Stomach (tissue), 8 donors: ENCODE measurements at regions not wholly inside any gene's neighbourhood (a gene's known extent, or its start where the extent isn't known, plus 50 kb on each side); places are given as distances from the start of the nearest gene placed in this dataset.

ENCODE experiments used
- DNase-seq, 2 donors: peaks; one replicate each; pipeline versions ENCODE4 v3.0.0 to v3.0.0-alpha.2; 2013 to 2019
- H3K27ac ChIP-seq, 5 donors: fragments of 200-600 bp in 4 of 5; sonication (generic) in 4 of 5; one replicate each; pipeline ENCODE4 v1.5.1; 2013 to 2019; ENCODE audit warnings: mild to moderate bottlenecking in 1 of 5, moderate library complexity in 1 of 5
- H3K27me3 ChIP-seq, 3 donors: fragments of 200-600 bp; sonication (generic); one replicate each; pipeline ENCODE4 v1.5.1; 2017 to 2019; ENCODE audit warnings: mixed run types in 1 of 3
- H3K36me3 ChIP-seq, 4 donors: fragments of 200-600 bp; sonication (generic); 1 replicate in 3 of 4; 2 replicates in 1 of 4; pipeline ENCODE4 v1.5.1; 2016 to 2019
- H3K4me1 ChIP-seq, 4 donors: fragments of 200-600 bp; sonication (generic); one replicate each; pipeline ENCODE4 v1.5.1; 2016 to 2019
- H3K4me3 ChIP-seq, 4 donors: fragments of 200-600 bp; sonication (generic) in 3 of 4; one replicate each; pipeline ENCODE4 v1.5.1; 2016 to 2019; ENCODE audit warnings: mild to moderate bottlenecking in 1 of 4
- H3K9me3 ChIP-seq, 4 donors: fragments of 200-600 bp; sonication (generic); one replicate each; pipeline ENCODE4 v1.5.1; 2016 to 2019
- CTCF ChIP-seq, 7 experiments: fragments of 450-650 bp in 4 of 7; fragments of 200-600 bp in 3 of 7; sonication (generic) in 3 of 7; IDR thresholded peaks; one replicate each; pipeline ENCODE4 v1.5.1; 2016 to 2019; ENCODE audit warnings: antibody characterized with exemption in 7 of 7, control low read depth in 2 of 7, mild to moderate bottlenecking in 1 of 7
- EP300 ChIP-seq: sonication (generic); formaldehyde crosslinking; IDR thresholded peaks from one replicate; pipeline ENCODE4 v1.6.1; 2017; ENCODE audit warnings: antibody characterized with exemption
- POLR2A ChIP-seq, 4 donors: fragments of 450-650 bp; IDR thresholded peaks; one replicate each; pipeline ENCODE4 v1.6.1; 2016; ENCODE audit warnings: antibody characterized with exemption in 4 of 4, control low read depth in 2 of 4, mild to moderate bottlenecking in 1 of 4, moderate library complexity in 1 of 4
- POLR2AphosphoS5 ChIP-seq, 3 donors: sonication (generic); formaldehyde crosslinking; IDR thresholded peaks; one replicate each; pipeline ENCODE4 v1.6.1; 2016; ENCODE audit warnings: antibody characterized with exemption in 3 of 3
- WGBS, 5 donors: extraction: QIAGEN DNeasy Blood & Tissue Kit in 3 of 5; methylation state at CpG; one replicate each; pipeline versions ENCODE4 v1.1.5 to v1.1.7; 2013 to 2018; 5-methylcytosine and 5-hydroxymethylcytosine counted together
- intact Hi-C: fragments of 100-400 bp; cut with DNase I; formaldehyde crosslinking; loops from one replicate; pipeline ENCODE4 v1.15.1; 2023; ENCODE audit warnings: low total_unique reads
- donor health status: healthy with polysubstance abuse.
- donor health status: Bipolar disorder and iron deficiency.
- donor health status: healthy.

- Histone ChIP-seq H3K36me3 (no peaks in the 10 kb centered on the region), H3K27me3 (no peaks in the 10 kb centered on the region), H3K27ac (no peak overlapping the region), H3K4me3 (no peak overlapping the region), H3K4me1 (no peaks in the 10 kb centered on the region), H3K9me3 (no peaks in the 10 kb centered on the region)
- WGBS, 5 donors, result 74 to 83% (median 79%) methylated on average over 2 of the region's 2 CpGs
- no peak for DNase-seq
- intact Hi-C loops, result no loop called here
- TF ChIP-seq EP300, result no peak
- no peak for TF ChIP-seq POLR2AphosphoS5 (IDR thresholded peaks at IDR 0.05)
These were observed 80.3 kb upstream of the SSTR1 start for GRCh38 chr14:38127356-38127755.

GRCh38 chr14:38127784-38128183 is 79.9 kb upstream of the SSTR1 start:
- Histone ChIP-seq H3K4me3 (no peak overlapping the region), H3K27ac (no peak overlapping the region), H3K36me3 (no peaks in the 10 kb centered on the region), H3K9me3 (no peaks in the 10 kb centered on the region), H3K4me1 (no peaks in the 10 kb centered on the region), H3K27me3 (no peaks in the 10 kb centered on the region)
- DNase-seq, result no peak
- TF ChIP-seq POLR2A (IDR thresholded peaks at IDR 0.05), result no peak
- TF ChIP-seq CTCF (IDR thresholded peaks at IDR 0.05), result no peak
- no peak for TF ChIP-seq POLR2AphosphoS5 (IDR thresholded peaks at IDR 0.05)
- TF ChIP-seq EP300, result no peak
- WGBS, 5 donors, result 78 to 90% (median 85%) methylated on average over 3 of the region's 3 CpGs
- intact Hi-C loops, result no loop called here

GRCh38 chr14:38128640-38129039 is 79.1 kb upstream of the SSTR1 start:
- no peak overlapping the region for H3K27ac ChIP-seq
- no peak for TF ChIP-seq POLR2AphosphoS5 (IDR thresholded peaks at IDR 0.05)
- TF ChIP-seq CTCF (IDR thresholded peaks at IDR 0.05), result no peak
- no peak for TF ChIP-seq POLR2A (IDR thresholded peaks at IDR 0.05)
- TF ChIP-seq EP300, result no peak
- H3K27me3 ChIP-seq, result no peaks in the 10 kb centered on the region
- no peaks in the 10 kb centered on the region for H3K9me3 ChIP-seq
- no peaks in the 10 kb centered on the region for H3K4me1 ChIP-seq
- DNase-seq, result no peak
- no peak overlapping the region for H3K4me3 ChIP-seq
- intact Hi-C loops, result no loop called here
- H3K36me3 ChIP-seq, result no peaks in the 10 kb centered on the region

GRCh38 chr14:38129192-38129591 is 78.5 kb upstream of the SSTR1 start:
- no peak for DNase-seq
- H3K4me3 ChIP-seq, result no peak overlapping the region
- H3K9me3 ChIP-seq, result no peaks in the 10 kb centered on the region
- intact Hi-C loops, result no loop called here
- WGBS, 5 donors, result 73 to 92% (median 90%) methylated on average over 2 of the region's 2 CpGs
- TF ChIP-seq POLR2A (IDR thresholded peaks at IDR 0.05) (no peak), POLR2AphosphoS5 (IDR thresholded peaks at IDR 0.05) (no peak), EP300 (no peak), CTCF (IDR thresholded peaks at IDR 0.05) (no peak)
- H3K36me3 ChIP-seq, result no peaks in the 10 kb centered on the region
- no peaks in the 10 kb centered on the region for H3K27me3 ChIP-seq
- no peak overlapping the region for H3K27ac ChIP-seq
- no peaks in the 10 kb centered on the region for H3K4me1 ChIP-seq

GRCh38 chr14:38129705-38130104 is 78.0 kb upstream of the SSTR1 start:
- Histone ChIP-seq H3K4me3 (no peak overlapping the region), H3K27ac (no peak overlapping the region), H3K27me3 (no peaks in the 10 kb centered on the region), H3K36me3 (no peaks in the 10 kb centered on the region), H3K4me1 (no peaks in the 10 kb centered on the region), H3K9me3 (no peaks in the 10 kb centered on the region)
- no peak for DNase-seq
- TF ChIP-seq EP300 (no peak), POLR2A (IDR thresholded peaks at IDR 0.05) (no peak), CTCF (IDR thresholded peaks at IDR 0.05) (no peak), POLR2AphosphoS5 (IDR thresholded peaks at IDR 0.05) (no peak)
- intact Hi-C loops, result no loop called here
- WGBS, 5 donors, result 70 to 82% (median 73%) methylated on average over 2 to 5 of the region's 5 CpGs
